HK-2 (cell line): ENCODE measurements at regions not wholly inside any gene's neighbourhood (a gene's known extent, or its start where the extent isn't known, plus 50 kb on each side); places are given as distances from the start of the nearest gene placed in this dataset.

Source experiments
- DNase-seq: peaks from one replicate; pipeline ENCODE4 v3.0.0-alpha.2; 2018; ENCODE audit not compliant: unreplicated experiment

DNA sequence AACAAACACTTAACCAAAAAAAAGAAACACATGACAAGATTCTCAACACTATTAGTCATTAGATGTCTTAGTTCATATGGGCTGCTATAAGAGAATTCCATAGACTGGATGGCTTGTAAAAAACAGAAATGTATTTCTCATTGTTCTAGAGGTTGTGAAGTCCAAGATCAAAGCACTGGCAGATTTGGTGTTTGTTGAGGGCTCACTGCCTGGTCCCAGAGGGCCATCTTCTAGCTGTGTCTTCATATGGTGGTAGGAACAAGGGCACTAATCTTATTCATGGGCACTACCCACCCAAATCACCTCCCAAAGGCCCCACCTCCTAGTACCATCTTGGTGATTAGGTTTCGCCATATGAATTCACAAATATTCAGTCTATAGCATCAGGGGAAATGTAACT lies 162.5 kb upstream of the SDK2 start:
- DNase-seq, result no peak

DNA sequence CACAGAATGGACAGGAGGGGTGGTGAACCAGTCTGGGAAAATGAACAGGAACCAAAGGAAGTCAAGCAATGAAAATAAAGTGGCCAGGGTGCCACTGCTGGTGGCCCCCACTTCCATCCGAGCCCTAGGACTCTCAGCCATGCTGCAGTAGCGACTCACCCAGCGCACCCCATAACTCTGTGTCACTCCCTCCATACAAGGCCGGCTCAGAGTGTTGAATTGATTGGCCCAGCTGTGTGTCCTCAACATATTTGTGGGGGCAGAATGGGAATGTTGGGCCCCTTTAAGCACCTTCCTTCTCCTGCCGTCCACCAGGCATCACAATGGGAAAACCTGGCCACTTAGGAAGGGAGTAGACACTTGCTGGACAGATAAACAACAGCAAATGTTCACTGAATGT lies 169.0 kb upstream of the SDK2 start:
- DNase-seq, result no peak

DNA sequence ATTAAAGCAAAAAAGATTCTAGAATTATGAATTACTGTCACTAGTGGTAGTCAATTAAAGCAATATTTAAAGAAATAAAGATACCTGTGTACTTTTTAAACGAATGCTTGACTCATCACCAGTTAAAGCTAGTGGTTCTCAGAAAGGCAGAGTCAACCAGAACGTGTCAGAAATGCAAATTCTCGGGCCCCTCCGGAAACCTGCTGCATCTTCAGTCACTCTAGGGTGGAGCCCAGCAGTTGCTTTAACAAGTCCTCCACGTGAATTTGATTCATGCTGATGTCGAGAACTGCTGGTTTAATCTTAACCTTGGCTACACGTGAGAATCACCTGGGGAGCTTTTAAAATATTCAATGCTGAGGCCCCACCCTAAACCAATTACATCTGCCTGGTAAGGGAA lies 169.8 kb upstream of the SDK2 start:
- DNase-seq, result no peak

DNA sequence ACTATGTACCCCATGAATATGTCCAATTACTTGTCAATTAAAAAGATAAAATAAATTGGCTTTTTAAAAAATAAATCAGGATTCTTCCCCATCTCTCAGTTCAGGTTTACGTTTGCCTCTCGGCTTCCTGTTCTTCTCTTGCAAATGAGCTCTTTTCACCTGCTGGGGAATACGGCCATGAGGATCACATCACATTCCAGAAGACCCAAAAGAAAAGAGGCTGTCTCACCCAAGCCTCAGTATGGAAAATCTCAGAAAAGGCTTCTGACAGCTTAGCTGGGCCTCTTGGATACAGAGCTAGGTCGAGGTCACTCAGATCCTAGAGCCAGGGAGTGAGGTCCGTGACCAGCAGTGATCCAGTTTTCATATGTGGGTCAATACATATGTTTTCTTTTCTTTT lies 171.2 kb upstream of the SDK2 start:
- no peak for DNase-seq

DNA sequence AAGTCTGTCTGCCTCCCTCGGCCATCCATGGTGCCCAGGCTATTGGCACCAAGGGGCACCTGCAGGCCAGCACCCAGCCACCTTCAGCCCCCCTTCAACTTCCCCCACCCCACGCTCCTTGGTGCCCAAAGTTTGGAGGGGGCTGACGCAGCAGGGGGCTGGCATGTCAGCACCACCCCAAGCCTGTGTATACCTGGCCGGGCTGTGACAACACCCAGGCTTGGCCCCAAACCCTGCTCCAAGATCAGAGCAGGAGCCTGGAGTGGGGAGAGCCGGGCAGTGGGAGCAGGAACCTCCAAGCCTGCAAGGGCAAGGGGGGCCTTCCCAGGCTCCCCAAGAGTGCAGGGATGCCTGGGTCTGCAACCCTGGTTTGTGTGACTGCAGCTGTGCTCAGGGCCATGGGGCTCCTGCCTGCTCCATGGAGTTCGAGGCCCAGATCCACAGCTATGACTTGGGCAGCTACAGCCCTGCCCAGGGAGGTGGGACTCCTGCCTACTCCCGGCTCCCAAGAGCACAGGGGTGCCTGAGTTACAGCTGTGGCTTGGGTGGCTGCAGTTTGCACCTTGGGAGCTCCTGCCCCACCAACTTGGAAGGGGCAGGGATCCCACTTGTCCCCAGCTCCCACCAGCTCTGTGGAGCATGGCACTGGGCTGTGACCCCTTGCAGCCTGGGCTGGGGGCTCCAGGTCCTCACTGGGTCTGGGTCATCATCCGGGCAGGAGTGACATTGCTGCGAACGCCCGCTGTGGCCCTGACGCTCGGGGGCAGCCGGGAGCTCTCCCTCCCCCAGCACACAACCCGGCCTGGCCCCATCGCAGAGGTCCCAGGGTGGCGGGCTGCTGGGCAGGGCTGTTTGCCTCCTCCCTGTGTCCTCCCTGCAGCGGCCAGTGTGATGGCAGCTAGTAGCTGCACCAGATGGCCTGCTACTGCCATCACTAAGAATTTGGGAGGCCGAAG lies 175.5 kb upstream of the SDK2 start:
- no peak for DNase-seq

DNA sequence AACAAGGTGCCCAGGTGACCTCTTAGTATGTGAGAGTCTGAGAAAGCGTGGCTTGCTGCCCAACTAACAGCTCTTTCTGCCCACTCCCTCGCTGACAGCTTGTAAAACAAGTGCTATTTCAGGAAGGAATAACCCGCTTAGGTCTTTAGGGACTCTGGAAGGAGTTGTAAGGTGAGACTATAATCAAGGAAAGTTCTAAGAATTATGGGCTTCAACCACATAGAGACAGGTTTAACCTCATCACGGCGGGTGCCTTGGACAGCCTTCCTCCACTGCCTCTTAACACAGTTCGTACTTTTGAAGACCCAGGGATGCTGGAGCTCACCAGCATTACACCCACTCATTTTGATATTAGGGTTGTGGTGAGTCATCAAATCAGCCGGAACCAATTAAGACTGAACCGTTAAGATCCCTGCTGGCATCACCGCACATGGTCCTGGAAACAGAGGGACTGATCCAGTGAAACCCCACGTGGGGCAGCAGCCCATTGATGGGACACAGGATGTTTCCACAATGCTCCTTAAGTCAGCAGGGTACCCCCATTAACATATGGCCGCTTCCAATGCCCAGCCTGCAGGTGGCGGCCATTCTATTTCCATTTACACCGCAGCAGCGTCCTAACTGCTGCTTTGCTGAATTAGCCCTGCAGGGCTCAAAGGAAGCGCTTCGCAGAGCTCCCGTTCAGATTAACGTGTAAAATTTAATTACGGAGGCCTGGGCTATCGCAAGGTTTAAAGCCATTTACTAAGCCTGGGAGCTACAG lies 176.6 kb upstream of the SDK2 start:
- no peak for DNase-seq

DNA sequence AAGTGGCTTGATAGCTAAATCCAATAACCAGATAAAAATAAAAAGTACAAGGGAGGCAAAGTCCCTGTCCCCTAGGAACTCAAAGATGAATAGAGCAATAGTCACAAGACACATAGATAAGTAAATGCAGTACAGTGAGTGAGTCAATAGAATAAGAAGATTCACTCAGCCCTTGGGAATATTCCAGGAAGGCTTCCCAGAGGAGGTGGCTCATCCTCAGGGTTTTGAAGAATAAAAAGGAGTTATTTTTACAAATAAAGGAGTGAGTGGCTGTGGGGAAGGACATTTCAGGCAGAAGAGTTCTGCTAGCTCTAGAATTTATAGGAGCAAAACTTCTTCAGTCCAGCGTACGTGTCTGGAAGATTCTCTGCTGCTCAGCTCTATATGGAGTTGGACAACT lies 177.4 kb upstream of the SDK2 start:
- DNase-seq, result no peak

DNA sequence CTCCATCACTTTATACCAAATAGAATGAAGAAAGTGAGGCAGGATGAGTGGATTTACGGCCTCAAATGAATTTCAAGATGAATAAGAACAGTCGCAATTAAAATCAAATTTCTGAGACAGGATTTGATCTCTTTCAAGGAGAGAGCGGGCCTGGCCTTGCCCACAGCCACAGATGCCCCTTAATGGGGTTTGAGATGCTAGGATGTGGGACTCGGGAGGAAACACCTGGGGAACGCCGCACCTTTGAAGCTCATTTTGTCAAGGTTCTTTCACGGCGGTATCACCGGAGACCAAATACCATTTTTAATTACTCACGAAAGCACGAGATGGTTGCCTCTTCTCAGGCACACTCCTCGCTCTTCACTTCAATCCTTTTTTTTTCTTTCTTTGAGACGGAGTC lies 178.1 kb upstream of the SDK2 start:
- no peak for DNase-seq

DNA sequence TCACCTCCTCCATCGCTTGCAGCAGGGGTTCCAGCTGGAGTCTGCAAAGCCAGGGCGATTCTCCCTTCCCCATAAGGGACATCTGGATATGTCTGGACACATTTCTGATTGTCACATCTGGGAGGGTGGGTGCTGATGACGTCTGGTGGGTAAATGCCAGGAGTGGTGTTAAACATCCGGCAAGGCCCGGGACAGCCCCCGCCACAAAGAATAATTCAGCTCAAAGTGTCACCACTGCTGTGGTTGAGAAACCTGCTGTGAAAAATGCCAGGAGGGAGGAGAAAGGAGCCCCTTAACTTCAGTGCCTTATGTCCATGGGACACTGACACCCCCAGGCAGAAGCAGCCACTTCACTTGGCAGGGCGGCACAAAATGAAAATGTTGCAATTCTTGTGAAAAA lies 179.4 kb upstream of the SDK2 start:
- DNase-seq, result no peak

DNA sequence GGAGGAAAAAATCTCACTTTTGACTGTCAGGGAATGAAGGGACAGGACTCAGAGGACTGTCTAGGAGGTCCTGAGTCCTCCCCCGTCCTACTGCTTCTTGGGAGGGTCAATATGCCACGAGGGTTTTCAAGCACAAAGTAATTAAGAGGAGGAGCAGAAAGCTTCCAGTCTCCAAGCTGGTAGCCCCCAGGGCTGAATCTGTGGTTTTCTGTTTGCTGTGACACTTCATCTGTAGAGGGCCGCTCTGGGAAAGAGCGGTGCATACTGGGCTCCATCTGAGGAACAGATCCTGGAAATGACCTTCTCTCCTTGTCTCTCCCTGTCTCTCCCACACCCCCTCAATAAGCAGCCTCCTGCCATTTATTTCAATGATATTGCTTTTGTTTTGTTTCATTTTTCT lies 180.1 kb upstream of the SDK2 start:
- DNase-seq, result no peak

DNA sequence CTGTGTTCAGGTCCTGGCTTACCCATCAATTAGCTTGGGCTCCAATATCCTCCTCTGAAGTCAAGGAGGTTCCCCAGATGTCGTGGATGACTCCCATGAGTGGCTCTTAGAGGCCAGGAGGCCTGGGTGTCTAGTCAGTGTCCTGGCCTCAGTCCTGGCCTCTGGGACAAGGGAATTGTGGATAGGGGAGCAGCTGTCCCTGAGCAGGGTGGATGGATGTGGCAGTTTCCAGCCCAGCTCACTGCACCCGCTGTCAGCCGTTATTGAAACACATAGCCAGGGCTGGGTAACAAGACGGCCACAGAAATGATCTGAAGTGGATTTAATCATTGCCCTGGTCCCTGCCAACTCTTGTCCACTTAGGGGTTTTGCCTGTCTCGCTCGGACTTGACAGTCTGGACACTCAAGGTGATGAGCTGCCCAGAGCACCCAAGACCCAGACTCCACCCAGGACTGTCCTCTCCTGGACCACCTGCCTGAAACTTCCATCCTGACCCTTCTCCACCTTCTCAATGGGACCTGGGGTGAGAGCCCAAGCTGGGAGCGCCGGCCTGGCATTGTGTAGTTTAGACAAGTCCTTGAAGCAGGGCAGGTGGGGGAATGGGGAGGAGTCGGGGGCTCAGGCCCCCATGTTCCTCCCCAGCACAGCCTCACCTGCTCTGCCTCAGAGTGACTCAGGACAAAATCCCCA lies 182.1 kb upstream of the SDK2 start:
- no peak for DNase-seq

DNA sequence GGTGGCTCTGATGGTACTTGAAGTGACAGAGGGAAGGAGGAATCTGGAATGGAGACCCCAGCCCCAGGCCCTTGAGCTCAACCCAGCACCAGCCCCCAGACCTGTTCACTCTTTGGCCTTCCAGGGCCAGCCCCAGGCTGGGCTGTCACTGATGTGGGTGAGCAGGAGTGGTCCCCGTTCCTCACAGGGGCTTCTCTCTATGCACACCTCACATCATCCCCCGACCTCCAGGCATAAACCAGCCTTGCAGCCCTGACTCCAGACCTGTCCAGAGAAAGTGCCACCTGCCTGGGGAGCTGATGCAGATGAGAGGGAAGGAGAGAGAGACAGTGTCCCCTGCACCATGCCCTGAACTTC lies 182.6 kb upstream of the SDK2 start:
- no peak for DNase-seq

DNA sequence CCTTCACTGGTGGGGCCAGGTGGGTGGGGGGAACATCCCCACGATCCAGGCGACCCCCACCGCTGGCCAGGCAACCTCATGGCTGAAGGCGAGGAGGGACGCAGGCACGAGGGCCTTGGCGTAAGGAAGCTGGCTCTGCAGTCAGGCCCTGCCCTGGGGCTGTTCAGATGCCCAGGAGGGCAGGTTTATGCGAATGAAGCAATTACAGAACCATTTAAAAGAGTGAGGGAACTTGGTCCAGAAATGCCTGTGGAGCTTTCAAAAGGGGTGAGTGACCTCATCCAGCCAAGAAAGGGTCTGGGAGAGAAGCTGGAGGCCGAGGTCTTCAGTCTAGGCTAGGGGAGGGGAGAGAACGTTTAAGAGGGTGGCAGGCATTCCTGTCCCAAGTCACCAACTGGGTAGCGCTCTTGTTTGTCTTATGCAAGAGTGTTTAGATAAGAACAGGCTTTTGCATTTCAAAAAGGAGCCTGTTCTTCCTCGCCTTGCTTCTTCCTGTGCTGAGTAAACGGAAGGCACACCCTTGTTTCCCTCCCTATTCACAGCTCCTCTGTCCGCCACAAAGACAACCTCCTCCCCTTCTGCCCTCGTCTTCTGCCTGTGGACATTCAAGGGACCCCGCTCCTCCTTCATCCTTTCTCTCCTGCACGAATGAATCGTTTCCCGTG lies 183.5 kb upstream of the SDK2 start:
- DNase-seq, result no peak

DNA sequence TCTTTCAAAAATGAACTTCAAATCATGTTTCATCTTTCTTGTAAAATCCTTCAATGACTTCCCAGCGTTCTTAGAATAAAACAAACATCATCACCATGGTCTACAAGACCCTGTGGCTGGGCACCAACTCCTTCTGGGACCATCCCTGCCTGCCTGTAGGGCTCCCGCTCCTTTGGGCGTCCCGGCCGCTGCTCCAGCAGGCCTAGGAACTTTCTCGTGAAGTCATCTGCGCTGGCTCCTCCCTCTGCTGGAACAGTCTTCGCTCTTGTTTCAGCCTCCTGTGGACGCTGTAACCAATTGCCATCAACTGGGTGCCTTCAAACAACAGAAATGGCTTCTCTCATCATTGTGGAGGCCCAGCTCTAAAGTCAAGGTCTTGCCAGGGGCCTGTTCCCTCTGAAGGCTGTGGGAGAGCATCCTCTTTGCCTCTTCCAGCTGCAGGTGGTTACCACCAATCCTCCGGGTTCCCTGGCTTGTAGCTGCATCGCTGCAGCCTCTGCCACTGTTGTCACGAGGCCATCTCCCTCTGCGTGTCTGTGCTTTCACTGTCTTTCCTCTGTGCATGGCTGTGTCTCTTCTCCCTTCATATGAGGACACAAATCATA lies 185.5 kb upstream of the SDK2 start:
- no peak for DNase-seq

DNA sequence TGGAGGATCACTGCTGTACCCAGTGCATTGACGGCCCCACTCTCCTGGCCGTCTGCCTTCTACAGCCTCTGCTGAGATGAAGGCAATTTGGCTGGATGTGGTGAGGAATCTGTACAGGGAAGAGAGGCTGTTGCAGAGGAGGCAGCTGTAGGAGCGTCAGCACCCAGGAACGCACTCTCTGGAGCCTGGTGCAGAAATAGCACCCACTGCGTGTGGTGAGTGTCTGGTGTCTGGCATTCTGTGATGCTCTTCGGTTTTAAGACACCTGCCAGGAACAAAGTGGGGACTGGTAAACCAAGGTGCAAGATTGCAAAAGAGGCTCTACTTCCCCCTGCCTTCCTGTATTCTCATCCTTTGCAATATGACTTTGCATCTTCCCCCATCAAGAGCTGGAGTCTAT lies 187.5 kb upstream of the SDK2 start:
- no peak for DNase-seq

DNA sequence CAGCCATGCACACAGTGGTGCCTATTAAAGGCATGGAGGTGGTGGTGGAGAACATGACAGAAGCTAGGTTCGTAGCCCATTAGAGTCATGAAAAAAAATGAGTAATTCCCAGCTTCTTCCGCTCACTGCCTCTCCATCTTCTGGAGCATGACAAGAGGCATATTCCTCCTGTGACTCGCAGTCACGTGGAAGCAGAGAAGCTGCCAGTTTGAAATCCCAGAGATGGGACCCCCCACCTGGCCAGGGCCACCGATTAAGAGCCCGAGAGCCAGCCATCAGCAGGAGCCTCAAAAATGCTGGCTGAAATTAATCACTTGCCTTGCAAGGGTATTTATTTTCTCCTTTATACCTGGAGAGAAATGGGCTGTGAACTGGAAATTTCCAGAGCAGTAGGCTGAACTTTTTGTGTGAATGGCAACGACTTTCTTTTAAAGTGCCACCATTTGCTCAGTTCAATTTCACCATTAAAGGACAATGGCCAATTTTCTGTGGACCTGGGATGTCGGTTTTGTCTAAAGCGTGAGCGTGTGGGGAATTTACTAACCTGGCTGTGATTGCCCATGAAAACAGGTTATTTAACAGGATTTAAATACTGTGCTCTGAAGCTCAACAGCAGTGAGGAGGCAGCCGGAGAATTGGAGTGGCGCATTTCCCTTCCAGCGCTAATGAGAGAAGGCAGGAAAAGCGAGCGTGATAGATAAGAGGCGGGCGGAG lies 189.7 kb upstream of the SDK2 start:
- DNase-seq, result no peak

DNA sequence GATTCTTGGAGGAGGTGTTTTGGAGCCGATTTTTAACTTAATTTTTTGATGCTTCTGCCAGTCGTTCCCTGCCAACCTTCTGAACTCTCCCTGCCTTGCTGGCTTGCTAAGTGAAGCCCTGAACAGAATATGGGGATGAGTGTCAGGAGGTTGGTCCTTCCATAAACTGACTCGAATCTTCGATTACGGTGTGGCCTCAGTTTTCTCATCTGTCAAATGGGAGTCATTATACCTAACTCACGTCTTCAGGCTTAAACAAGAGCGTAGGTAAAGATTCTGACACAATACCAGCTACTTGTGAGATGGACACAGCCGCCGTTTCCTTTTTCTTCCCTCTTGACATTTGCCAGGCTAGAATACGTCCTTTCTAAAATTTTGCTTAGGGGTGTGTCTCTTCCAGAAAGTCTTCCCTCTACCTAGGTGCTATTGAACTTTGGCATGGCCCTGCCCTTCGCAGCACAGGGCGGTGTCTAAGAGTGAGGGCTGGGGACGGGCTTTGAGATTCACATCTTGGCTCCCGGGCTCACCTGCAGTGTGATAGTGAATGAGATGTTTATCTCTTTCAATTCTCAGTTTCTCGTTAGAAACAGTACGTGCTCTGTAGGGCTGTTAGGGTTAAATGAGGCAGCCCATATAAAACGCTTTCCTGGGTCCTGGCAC lies 190.6 kb upstream of the SDK2 start:
- no peak for DNase-seq

DNA sequence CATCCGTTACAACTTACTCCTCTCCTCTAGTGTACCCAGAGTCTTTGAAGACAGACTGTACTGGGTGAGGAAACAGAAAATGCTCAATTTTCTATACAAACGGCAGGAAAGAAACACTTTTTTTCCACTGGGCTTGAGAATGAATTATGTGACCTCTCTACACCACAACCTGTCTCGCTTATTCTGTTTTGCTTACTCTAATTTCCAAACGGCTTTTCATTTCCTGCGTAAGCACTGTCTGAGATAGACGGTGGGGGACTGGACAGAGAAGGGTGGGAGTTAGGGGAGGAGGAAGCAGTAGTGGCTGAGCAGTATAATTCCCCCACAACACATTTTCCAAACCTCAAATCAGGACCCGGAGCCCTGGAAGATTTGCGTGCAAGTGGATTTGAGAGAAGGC lies 191.4 kb upstream of the SDK2 start:
- no peak for DNase-seq

DNA sequence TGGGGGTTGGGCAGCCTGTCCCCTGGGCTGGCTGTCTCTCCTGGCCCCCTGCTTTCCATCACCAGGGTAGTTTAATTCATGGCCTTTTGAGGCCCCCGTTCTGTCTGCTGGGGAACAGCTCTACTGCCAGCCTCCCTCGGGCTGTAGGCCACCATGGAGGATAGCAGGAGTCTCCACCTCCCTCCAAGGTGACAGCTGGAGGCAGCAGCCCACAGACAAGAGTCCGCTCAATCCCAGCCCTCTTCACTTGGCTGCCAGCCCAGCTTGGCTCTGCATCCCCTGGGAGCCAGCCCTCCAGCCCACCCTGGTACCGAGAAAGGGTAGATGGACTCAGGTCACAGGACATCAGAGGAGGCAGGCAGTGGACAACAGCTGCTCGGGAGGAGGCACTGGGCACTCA lies 194.6 kb upstream of the SDK2 start:
- no peak for DNase-seq

DNA sequence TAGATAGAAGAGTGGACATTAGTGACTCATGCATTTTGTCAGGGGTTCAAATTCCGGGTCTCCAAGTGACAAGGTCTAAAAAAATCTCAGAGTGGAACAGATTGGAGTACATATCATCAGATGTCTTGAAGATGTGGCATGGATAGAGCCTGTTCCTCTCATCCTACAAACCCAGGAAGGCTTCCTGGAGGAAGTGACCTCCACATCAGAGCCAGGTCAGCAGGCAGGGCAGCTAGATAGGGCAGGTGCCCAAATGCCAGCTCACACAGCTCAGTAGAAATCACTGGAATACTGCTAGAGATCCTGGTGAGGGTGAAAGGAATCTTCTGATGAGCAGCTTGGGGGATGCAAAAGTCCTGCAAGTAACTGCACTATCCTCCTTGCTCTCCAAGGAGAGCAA lies 196.6 kb upstream of the SDK2 start:
- DNase-seq, result no peak
